Activated naive CD8-positive, alpha-beta T cell treated with anti-CD3 and anti-CD28 coated beads for 36 hours (primary cell): ENCODE measurements at regions not wholly inside any gene's neighbourhood (a gene's known extent, or its start where the extent isn't known, plus 50 kb on each side); places are given as distances from the start of the nearest gene placed in this dataset.

ENCODE experiments used
- DNase-seq: peaks from one replicate; pipeline ENCODE4 v3.0.0; 2021
- H3K27ac Mint-ChIP-seq: one replicate; pipeline ENCODE4 v1.8.0; 2022; ENCODE audit warnings: mild to moderate bottlenecking, moderate library complexity, mixed read lengths
- H3K27me3 Mint-ChIP-seq: one replicate; pipeline ENCODE4 v1.8.0; 2022; ENCODE audit warnings: mild to moderate bottlenecking, mixed read lengths
- H3K36me3 Mint-ChIP-seq: one replicate; pipeline ENCODE4 v1.8.0; 2021; ENCODE audit warnings: mild to moderate bottlenecking, mixed read lengths
- H3K4me1 Mint-ChIP-seq: one replicate; pipeline ENCODE4 v1.8.0; 2021; ENCODE audit warnings: mixed read lengths
- H3K4me3 Mint-ChIP-seq: one replicate; pipeline ENCODE4 v1.8.0; 2022; ENCODE audit warnings: mild to moderate bottlenecking, moderate library complexity, mixed read lengths
- H3K9me3 Mint-ChIP-seq: one replicate; pipeline ENCODE4 v1.8.0; 2022; ENCODE audit warnings: mixed read lengths

- Mint-ChIP-seq H3K36me3 (no peaks in the 10 kb centered on the region), H3K4me3 (no peak overlapping the region), H3K27ac (no peak overlapping the region), H3K27me3 (no peaks in the 10 kb centered on the region), H3K4me1 (peaks cover 5% of the 10 kb centered on the region), H3K9me3 (no peaks in the 10 kb centered on the region)
- DNase-seq, result no peak
Measured at GRCh38 chr20:12049125-12049524, 131.4 kb downstream of the BTBD3 start.

GRCh38 chr20:12051206-12052163 is 133.8 kb downstream of the BTBD3 start:
- no peaks in the 10 kb centered on the region for H3K27me3 Mint-ChIP-seq
- H3K9me3 Mint-ChIP-seq, result no peaks in the 10 kb centered on the region
- no peak for DNase-seq

GRCh38 chr20:12053353-12053752 is 135.7 kb downstream of the BTBD3 start:
- Mint-ChIP-seq H3K27me3 (no peaks in the 10 kb centered on the region), H3K27ac (no peak overlapping the region), H3K4me1 (peaks cover 3% of the 10 kb centered on the region), H3K4me3 (no peak overlapping the region), H3K36me3 (no peaks in the 10 kb centered on the region), H3K9me3 (no peaks in the 10 kb centered on the region)
- DNase-seq, result no peak

More at GRCh38 chr20:12051206-12052163, 133.8 kb downstream of the BTBD3 start:
- Mint-ChIP-seq H3K27ac (no peak overlapping the region), H3K4me3 (no peak overlapping the region), H3K36me3 (no peaks in the 10 kb centered on the region), H3K4me1 (peaks cover 3% of the 10 kb centered on the region)

DNA sequence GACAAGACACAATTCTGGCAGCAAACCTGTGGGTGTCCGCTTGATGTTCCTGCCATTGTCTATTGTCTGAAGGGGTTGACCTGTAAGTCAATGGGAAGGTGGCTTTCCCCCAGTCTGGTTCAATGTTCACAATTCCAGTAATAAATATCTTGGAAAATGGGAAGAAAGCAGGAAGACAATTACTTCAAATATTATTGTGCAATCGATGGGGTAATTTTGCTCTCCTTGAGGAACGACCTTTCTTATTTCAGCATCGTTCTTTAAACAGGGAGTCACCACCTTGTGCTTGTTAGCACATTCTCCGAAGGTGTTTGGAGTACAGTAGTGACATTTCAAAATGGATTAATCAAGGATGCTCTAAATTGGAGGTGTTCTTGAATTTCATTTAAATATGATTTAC is 136.9 kb downstream of the BTBD3 start:
- Mint-ChIP-seq H3K36me3 (no peaks in the 10 kb centered on the region), H3K27ac (no peak overlapping the region), H3K4me3 (no peak overlapping the region), H3K9me3 (no peaks in the 10 kb centered on the region), H3K4me1 (peaks cover 3% of the 10 kb centered on the region), H3K27me3 (no peaks in the 10 kb centered on the region)
- no peak for DNase-seq

- Mint-ChIP-seq H3K27ac (no peak overlapping the region), H3K9me3 (no peaks in the 10 kb centered on the region), H3K4me3 (no peak overlapping the region), H3K4me1 (peaks cover 3% of the 10 kb centered on the region), H3K27me3 (no peaks in the 10 kb centered on the region), H3K36me3 (no peaks in the 10 kb centered on the region)
- DNase-seq, result no peak
Measured at GRCh38 chr20:12055161-12055560, 137.5 kb downstream of the BTBD3 start.

GRCh38 chr20:12056839-12057238 is 139.1 kb downstream of the BTBD3 start:
- H3K36me3 Mint-ChIP-seq, result no peaks in the 10 kb centered on the region
- no peak overlapping the region for H3K4me3 Mint-ChIP-seq
- H3K27me3 Mint-ChIP-seq, result no peaks in the 10 kb centered on the region
- H3K9me3 Mint-ChIP-seq, result peaks cover 1% of the 10 kb centered on the region
- no peak overlapping the region for H3K27ac Mint-ChIP-seq
- no peak for DNase-seq
- peaks cover 3% of the 10 kb centered on the region for H3K4me1 Mint-ChIP-seq

- no peak overlapping the region for H3K4me3 Mint-ChIP-seq
- H3K9me3 Mint-ChIP-seq, result peaks cover 1% of the 10 kb centered on the region
Measured at GRCh38 chr20:12057778-12058177, 140.1 kb downstream of the BTBD3 start.

DNA sequence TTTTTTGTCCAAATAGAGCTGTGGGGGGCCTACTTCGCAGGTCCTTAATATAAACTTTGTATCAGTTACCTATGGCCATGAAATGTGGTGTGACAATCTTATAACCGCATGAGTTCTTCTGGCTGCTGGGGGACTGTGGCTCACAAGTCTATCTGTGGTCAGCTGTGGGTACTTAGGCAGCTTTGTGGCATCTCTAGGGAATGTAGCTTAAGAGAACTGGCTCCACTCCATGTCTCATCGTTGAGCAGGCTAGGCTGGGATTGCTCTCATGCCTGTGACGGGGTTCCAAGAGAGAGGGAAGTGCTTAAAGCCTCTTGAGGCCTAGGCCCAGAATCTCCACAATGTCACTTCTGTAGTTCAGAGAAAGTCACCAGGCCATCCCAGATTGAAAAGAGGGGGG is 140.5 kb downstream of the BTBD3 start:
- Mint-ChIP-seq H3K9me3 (peaks cover 1% of the 10 kb centered on the region), H3K27ac (no peak overlapping the region), H3K4me3 (no peak overlapping the region), H3K36me3 (no peaks in the 10 kb centered on the region), H3K27me3 (no peaks in the 10 kb centered on the region), H3K4me1 (peaks cover 3% of the 10 kb centered on the region)
- DNase-seq, result no peak

More at GRCh38 chr20:12057778-12058177, 140.1 kb downstream of the BTBD3 start:
- Mint-ChIP-seq H3K36me3 (no peaks in the 10 kb centered on the region), H3K27ac (no peak overlapping the region), H3K27me3 (no peaks in the 10 kb centered on the region), H3K4me1 (peaks cover 3% of the 10 kb centered on the region)
- DNase-seq, result no peak

- Mint-ChIP-seq H3K4me3 (no peak overlapping the region), H3K4me1 (no peaks in the 10 kb centered on the region), H3K9me3 (peaks cover 3% of the 10 kb centered on the region), H3K27ac (no peak overlapping the region), H3K27me3 (no peaks in the 10 kb centered on the region), H3K36me3 (no peaks in the 10 kb centered on the region)
- no peak for DNase-seq
Measured at GRCh38 chr20:12061466-12061865, 143.8 kb downstream of the BTBD3 start.

GRCh38 chr20:12063106-12063684 is 145.5 kb downstream of the BTBD3 start:
- H3K36me3 Mint-ChIP-seq, result no peaks in the 10 kb centered on the region
- H3K4me3 Mint-ChIP-seq, result no peak overlapping the region
- H3K27ac Mint-ChIP-seq, result no peak overlapping the region
- no peaks in the 10 kb centered on the region for H3K4me1 Mint-ChIP-seq
- DNase-seq, result no peak
- peaks cover 3% of the 10 kb centered on the region for H3K9me3 Mint-ChIP-seq
- H3K27me3 Mint-ChIP-seq, result no peaks in the 10 kb centered on the region

- H3K27me3 Mint-ChIP-seq, result no peaks in the 10 kb centered on the region
- H3K27ac Mint-ChIP-seq, result no peak overlapping the region
- no peaks in the 10 kb centered on the region for H3K36me3 Mint-ChIP-seq
- no peaks in the 10 kb centered on the region for H3K4me1 Mint-ChIP-seq
- DNase-seq, result no peak
- H3K9me3 Mint-ChIP-seq, result peaks cover 3% of the 10 kb centered on the region
- H3K4me3 Mint-ChIP-seq, result no peak overlapping the region
Measured at GRCh38 chr20:12064540-12064939, 146.8 kb downstream of the BTBD3 start.

DNA sequence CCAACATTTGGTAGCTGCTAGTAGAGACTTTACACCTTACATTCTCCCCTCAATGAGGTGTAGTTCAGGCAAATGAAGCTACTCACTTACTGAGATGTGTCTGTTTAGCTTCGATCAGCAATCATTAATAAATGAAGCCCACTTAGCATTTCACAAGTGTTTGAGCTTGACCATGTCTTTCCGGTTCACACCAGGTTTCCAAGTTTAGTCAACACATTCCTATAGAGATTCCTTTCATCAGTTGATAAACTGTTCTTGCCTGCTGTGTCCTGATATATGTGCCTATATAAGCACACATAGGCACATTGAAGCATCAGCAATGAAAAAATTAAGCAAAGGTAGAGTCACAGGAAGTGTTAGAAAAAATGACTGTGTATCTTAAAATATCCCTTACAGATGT is 150.0 kb downstream of the BTBD3 start:
- H3K36me3 Mint-ChIP-seq, result no peaks in the 10 kb centered on the region
- H3K4me3 Mint-ChIP-seq, result no peak overlapping the region
- no peak overlapping the region for H3K27ac Mint-ChIP-seq
- H3K9me3 Mint-ChIP-seq, result peaks cover 1% of the 10 kb centered on the region
- H3K4me1 Mint-ChIP-seq, result no peaks in the 10 kb centered on the region
- no peak for DNase-seq
- H3K27me3 Mint-ChIP-seq, result no peaks in the 10 kb centered on the region

GRCh38 chr20:12068121-12068520 is 150.4 kb downstream of the BTBD3 start:
- no peak for DNase-seq
- Mint-ChIP-seq H3K4me3 (no peak overlapping the region), H3K9me3 (peaks cover 1% of the 10 kb centered on the region), H3K27me3 (no peaks in the 10 kb centered on the region), H3K27ac (no peak overlapping the region), H3K4me1 (no peaks in the 10 kb centered on the region), H3K36me3 (no peaks in the 10 kb centered on the region)

GRCh38 chr20:12069181-12069580 is 151.5 kb downstream of the BTBD3 start:
- Mint-ChIP-seq H3K4me3 (no peak overlapping the region), H3K9me3 (peaks cover 1% of the 10 kb centered on the region), H3K27me3 (no peaks in the 10 kb centered on the region), H3K36me3 (no peaks in the 10 kb centered on the region), H3K27ac (no peak overlapping the region), H3K4me1 (no peaks in the 10 kb centered on the region)
- DNase-seq, result no peak

GRCh38 chr20:12072221-12072953 is 154.7 kb downstream of the BTBD3 start:
- Mint-ChIP-seq H3K9me3 (no peaks in the 10 kb centered on the region), H3K4me3 (no peak overlapping the region), H3K4me1 (no peaks in the 10 kb centered on the region), H3K27ac (no peak overlapping the region), H3K36me3 (no peaks in the 10 kb centered on the region), H3K27me3 (no peaks in the 10 kb centered on the region)
- DNase-seq, result no peak
